OCI-LY7 (cell line): ENCODE measurements at regions not wholly inside any gene's neighbourhood (a gene's known extent, or its start where the extent isn't known, plus 50 kb on each side); places are given as distances from the start of the nearest gene placed in this dataset.

Experiments used
- BruUV-seq: library from RNA; stranded (reverse); fragments of 400-500 nt; replicated peaks from 2 replicates; lab custom pipeline; 2021; lab: Mats Ljungman, UMichigan
- CTCF ChIA-PET: fragments of 300-600 bp; sonication (Branson Sonifier 250); formaldehyde crosslinking; loops from one replicate; lab custom pipeline; 2022; ENCODE audit warnings: antibody characterized with exemption; ENCODE audit not compliant: unreplicated experiment; lab: Charles Lee
- POLR2A ChIA-PET: fragments of 300-600 bp; sonication (Branson Sonifier 250); formaldehyde crosslinking; loops from one replicate; lab custom pipeline; 2022; ENCODE audit warnings: antibody characterized with exemption; lab: Charles Lee
- DNase-seq: peaks from one replicate; pipeline ENCODE4 v3.0.0-alpha.2; 2015; ENCODE audit warnings: low spot score
- H2AFZ ChIP-seq: fragments of 200-600 bp; sonication (generic), shearing (Covaris generic); 2 replicates; pipeline ENCODE4 v1.6.1; 2014; ENCODE audit warnings: mild to moderate bottlenecking, antibody characterized with exemption, low read length, moderate library complexity
- H3K27ac ChIP-seq: fragments of 200-600 bp; sonication (generic); 2 replicates; pipeline ENCODE4 v1.5.1; 2014; ENCODE audit warnings: mixed run types, low read depth, mild to moderate bottlenecking, moderate library complexity, low read length, inconsistent platforms; ENCODE audit not compliant: poor library complexity, severe bottlenecking
- H3K36me3 ChIP-seq: fragments of 200-600 bp; sonication (generic); 2 replicates; pipeline ENCODE4 v1.6.1; 2014; ENCODE audit warnings: mild to moderate bottlenecking, antibody characterized with exemption, low read length, moderate library complexity, mixed read lengths; ENCODE audit not compliant: insufficient read depth
- H3K4me1 ChIP-seq: fragments of 200-600 bp; sonication (generic); 2 replicates; pipeline ENCODE4 v1.5.1; 2014; ENCODE audit warnings: mild to moderate bottlenecking, low read length; ENCODE audit not compliant: insufficient read depth, poor library complexity, severe bottlenecking
- H3K4me2 ChIP-seq: fragments of 200-600 bp; sonication (generic); 2 replicates; pipeline ENCODE4 v1.6.1; 2014; ENCODE audit warnings: mild to moderate bottlenecking, low read length
- H3K4me3 ChIP-seq: fragments of 200-600 bp; sonication (generic); 2 replicates; pipeline ENCODE4 v1.5.1; 2014; ENCODE audit warnings: mild to moderate bottlenecking, low read depth, low read length; ENCODE audit not compliant: poor library complexity, severe bottlenecking
- H3K79me2 ChIP-seq: fragments of 200-600 bp; sonication (generic); 2 replicates; pipeline ENCODE4 v1.6.1; 2016; ENCODE audit warnings: low read depth, mild to moderate bottlenecking, low read length, moderate library complexity, mixed read lengths; ENCODE audit not compliant: insufficient read depth
- H3K9me2 ChIP-seq: fragments of 200-600 bp; sonication (generic); 2 replicates; pipeline ENCODE4 v1.6.1; 2016; ENCODE audit warnings: mild to moderate bottlenecking, low read length, mixed read lengths; ENCODE audit not compliant: insufficient read depth
- H3K9me3 ChIP-seq: fragments of 200-600 bp; sonication (generic); 2 replicates; pipeline ENCODE4 v1.6.1; 2014; ENCODE audit warnings: mild to moderate bottlenecking, mixed run types, low read length, mixed read lengths
- H4K20me1 ChIP-seq: fragments of 200-600 bp; sonication (generic); 2 replicates; pipeline ENCODE4 v1.6.1; 2014; ENCODE audit warnings: mild to moderate bottlenecking, antibody characterized with exemption, low read length, moderate library complexity, mixed read lengths; ENCODE audit not compliant: insufficient read depth
- CTCF ChIP-seq: fragments of 200-600 bp; sonication (generic); conservative IDR thresholded peaks from 2 replicates; pipeline ENCODE4 v1.5.1; 2014; ENCODE audit warnings: mild to moderate bottlenecking, antibody characterized with exemption, low read length, moderate library complexity, mixed read lengths
- EZH2phosphoT487 ChIP-seq: fragments of 200-600 bp; sonication (generic); IDR thresholded peaks from 2 replicates; pipeline ENCODE4 v1.6.1; 2018; ENCODE audit warnings: low read depth, borderline replicate concordance, mild to moderate bottlenecking, mixed run types, antibody characterized with exemption, low read length, moderate library complexity, mixed read lengths
- intact Hi-C: fragments of 100-400 bp; cut with micrococcal nuclease; formaldehyde crosslinking; loops from one replicate; pipeline ENCODE4 v1.10.0; 2022; ENCODE audit not compliant: unreplicated experiment

GRCh38 chr12:88313554-88313953, 171.4 kb downstream of the TMTC3 start:
- Histone ChIP-seq H3K36me3 (no peaks in the 10 kb centered on the region), H3K4me2 (no peak overlapping the region), H3K79me2 (no peaks in the 10 kb centered on the region), H2AFZ (no peak overlapping the region), H3K9me3 (no peaks in the 10 kb centered on the region), H4K20me1 (no peaks in the 10 kb centered on the region), H3K4me3 (no peak overlapping the region), H3K9me2 (no peaks in the 10 kb centered on the region), H3K4me1 (no peaks in the 10 kb centered on the region), H3K27ac (no peak overlapping the region)
- no peak for DNase-seq
- no TSS peak for BruUV-seq
- intact Hi-C loops: no loop called here
- POLR2A ChIA-PET: no interaction called here
- CTCF ChIA-PET: no interaction called here
- TF ChIP-seq CTCF (no peak), EZH2phosphoT487 (no peak)

DNA sequence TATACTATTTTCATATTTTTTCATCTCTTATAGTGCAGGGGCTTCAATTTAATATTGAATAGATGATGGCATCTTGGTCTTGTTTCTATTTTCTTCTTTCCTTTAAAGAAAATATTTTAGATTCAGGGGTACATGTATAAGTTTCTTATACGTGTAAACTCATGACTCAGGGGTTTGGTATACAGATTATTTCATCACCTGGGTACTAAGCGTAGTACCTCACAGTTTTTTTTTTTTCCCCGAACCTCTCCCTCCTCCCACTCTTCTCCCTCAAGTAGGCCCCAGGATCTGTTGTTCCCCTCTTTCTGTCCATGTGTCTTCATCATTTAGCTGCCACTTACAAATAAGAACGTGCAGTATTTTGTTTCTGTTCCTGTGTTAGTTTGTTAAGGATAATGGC, 172.6 kb downstream of the TMTC3 start:
- no peaks in the 10 kb centered on the region for H3K79me2 ChIP-seq
- H3K9me2 ChIP-seq: no peaks in the 10 kb centered on the region
- no peaks in the 10 kb centered on the region for H3K4me1 ChIP-seq
- H2AFZ ChIP-seq: no peak overlapping the region
- DNase-seq: no peak
- no peak overlapping the region for H3K4me3 ChIP-seq
- H3K4me2 ChIP-seq: no peak overlapping the region
- TF ChIP-seq EZH2phosphoT487: no peak
- no peak for TF ChIP-seq CTCF
- POLR2A ChIA-PET: interaction anchor here (0.7 kb wide), 1 partner anchor 10 kb away, joined by 3 read pairs; no protein-coding TSS in a partner anchor
- BruUV-seq: no TSS peak
- H4K20me1 ChIP-seq: no peaks in the 10 kb centered on the region
- no peaks in the 10 kb centered on the region for H3K9me3 ChIP-seq
- H3K36me3 ChIP-seq: no peaks in the 10 kb centered on the region
- no peak overlapping the region for H3K27ac ChIP-seq
- CTCF ChIA-PET: no interaction called here
- intact Hi-C loops: no loop called here

DNA sequence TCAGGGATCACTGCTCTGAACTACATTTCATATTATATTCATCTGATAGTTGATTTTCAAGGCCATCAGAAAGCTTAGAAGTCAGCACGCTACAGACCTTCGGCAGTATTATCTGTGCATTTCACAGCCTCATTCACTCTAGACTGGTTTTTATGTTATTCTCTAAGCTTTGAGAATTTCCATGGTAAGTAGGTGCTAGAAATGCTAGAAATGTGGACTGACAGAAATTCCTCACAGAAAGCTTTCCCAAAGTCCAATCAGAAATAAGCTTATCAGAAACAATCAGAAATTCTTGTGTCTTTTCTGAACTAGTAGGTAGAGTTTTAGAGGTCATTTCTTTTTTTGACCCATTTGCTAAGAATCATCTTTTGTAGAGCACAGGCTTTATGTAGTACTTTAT, 176.6 kb downstream of the TMTC3 start:
- no peak overlapping the region for H3K4me2 ChIP-seq
- H3K4me1 ChIP-seq: no peaks in the 10 kb centered on the region
- ChIA-PET POLR2A (interaction anchor here (0.6 to 1.3 kb wide), 2 partner anchors 13 to 1587 kb away, joined by 3 to 5 read pairs; no protein-coding TSS in a partner anchor), CTCF (no interaction called here)
- BruUV-seq: no TSS peak
- H3K36me3 ChIP-seq: no peaks in the 10 kb centered on the region
- H4K20me1 ChIP-seq: no peaks in the 10 kb centered on the region
- no peak overlapping the region for H2AFZ ChIP-seq
- no peaks in the 10 kb centered on the region for H3K79me2 ChIP-seq
- no peak for DNase-seq
- H3K27ac ChIP-seq: no peak overlapping the region
- TF ChIP-seq EZH2phosphoT487 (no peak), CTCF (no peak)
- intact Hi-C loops: no loop called here
- no peaks in the 10 kb centered on the region for H3K9me3 ChIP-seq
- no peaks in the 10 kb centered on the region for H3K9me2 ChIP-seq
- H3K4me3 ChIP-seq: no peak overlapping the region
